NCI-H345 treated with DMSO at 0.1 percent for 48 hours (cell line): ENCODE measurements at regions not wholly inside any gene's neighbourhood (a gene's known extent, or its start where the extent isn't known, plus 50 kb on each side); places are given as distances from the start of the nearest gene placed in this dataset.

Experiments
- DNase-seq: peaks from one replicate; lab custom pipeline; 2025; ENCODE audit not compliant: unreplicated experiment; lab: John Stamatoyannopoulos, UW

GRCh38 chr5:167652690-167653089 lies 638.8 kb upstream of the WWC1 start:
- no peak for DNase-seq

DNA sequence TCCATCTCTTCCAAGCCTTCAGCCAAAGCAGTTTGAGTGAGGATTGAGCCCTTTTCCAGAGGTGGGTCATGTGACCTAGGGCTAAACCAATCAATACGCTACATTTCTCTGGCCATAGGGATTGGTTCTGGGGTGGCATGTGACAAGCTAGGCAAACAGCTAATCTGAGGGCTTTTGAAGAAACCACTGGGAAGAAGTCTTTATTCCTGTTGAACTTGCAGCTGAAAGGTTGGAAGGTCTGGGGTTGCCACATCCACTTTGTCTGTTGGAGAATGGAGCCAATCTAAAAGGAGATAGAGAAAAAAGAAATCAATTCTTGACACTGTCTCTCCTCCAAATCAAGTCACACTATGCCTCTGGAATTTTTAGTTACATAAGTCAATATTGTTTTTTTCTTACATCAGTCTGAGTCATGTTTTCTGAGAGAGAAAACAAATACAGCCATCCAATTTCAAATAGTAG lies 637.8 kb upstream of the WWC1 start:
- DNase-seq: no peak

- DNase-seq: no peak
Observed at GRCh38 chr5:167657016-167657415, 634.4 kb upstream of the WWC1 start.

DNA sequence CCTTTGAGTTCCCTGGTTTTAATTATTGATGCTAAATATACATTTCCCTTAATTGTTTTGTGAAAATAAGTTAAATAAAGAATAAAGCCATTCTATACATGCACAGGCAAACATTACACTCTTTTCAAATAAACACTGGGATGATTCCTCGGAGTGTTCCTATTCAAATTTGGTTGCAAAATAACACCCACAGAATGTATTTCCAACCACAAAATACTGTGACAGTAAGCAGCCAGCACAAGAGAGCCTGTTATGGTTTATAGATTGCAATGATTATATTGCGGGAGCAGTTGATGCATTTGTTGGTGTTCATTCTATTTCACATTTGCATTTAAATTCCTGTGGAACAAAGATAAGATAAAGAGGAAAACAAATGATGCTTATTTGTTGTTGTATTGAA lies 632.6 kb upstream of the WWC1 start:
- no peak for DNase-seq

DNA sequence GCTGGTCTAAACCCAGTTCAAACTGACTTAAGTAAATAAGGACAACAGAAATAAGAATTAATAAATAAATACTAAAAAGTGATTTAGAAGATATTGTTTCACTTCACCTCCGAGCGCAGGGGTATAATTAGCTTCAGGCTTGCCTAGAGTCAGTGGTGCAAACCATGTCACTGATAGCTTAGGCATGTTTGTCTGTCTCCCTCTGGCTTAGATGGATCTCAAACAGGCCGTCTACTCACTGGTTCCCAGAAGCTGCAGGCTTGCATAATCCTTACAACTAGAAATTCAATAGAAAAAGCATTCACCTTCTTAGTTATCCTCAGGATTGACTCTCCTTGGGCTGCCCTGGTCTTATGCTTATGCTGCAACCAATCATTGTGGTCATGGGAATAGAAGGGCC lies 629.8 kb upstream of the WWC1 start:
- no peak for DNase-seq

GRCh38 chr5:167664222-167664804 lies 627.1 kb upstream of the WWC1 start:
- DNase-seq: no peak

DNA sequence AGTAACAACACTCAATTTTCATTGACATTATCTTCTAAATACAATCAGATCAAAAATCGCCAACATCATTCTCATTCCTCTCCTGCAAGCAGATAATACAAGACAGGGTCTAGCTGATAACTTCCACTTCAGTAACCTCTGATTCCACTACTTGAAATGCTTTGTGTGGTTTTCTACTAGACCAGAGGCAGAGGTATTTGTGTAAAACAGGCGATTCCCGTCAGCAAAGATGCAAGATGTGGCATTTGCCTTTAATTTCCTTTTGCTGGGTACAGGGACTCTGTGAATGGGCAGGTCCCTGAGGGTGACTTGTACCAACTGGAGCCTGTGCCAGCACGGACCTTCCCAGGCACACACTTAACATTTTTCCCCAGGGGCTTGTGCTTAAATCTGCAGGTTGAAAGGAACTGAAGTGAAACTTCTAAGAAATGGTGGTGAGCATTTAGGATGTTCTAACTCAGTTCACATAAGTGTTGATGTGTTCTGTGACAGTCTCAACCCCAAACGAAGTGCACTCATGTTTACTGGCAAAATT lies 625.5 kb upstream of the WWC1 start:
- DNase-seq: no peak

GRCh38 chr5:167671176-167671575 lies 620.3 kb upstream of the WWC1 start:
- DNase-seq: no peak

GRCh38 chr5:167673942-167674341 lies 617.5 kb upstream of the WWC1 start:
- no peak for DNase-seq

- no peak for DNase-seq
Observed at GRCh38 chr5:167678481-167678880, 613.0 kb upstream of the WWC1 start.

DNA sequence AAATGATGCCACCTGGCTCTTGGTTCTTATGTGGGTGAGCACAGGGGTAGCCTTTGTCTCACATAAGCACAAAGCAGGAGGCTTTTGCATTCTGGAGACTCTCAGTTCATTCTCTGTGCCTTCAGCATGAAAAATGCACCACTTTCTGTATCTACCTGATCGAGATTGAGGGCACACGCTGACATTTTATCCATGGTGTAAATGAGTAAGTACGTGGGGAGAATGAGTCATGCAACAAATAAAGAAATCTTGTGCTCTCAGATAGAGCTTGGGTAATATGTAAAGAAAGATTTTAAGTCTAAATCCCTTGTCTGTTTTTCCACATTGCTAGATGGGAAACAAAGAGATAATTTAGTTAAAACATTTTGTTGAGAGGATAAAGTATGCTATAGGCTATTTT lies 607.2 kb upstream of the WWC1 start:
- no peak for DNase-seq

- no peak for DNase-seq
Observed at GRCh38 chr5:167688341-167689130, 602.9 kb upstream of the WWC1 start.

GRCh38 chr5:167694325-167695147 lies 596.9 kb upstream of the WWC1 start:
- no peak for DNase-seq

- no peak for DNase-seq
Observed at GRCh38 chr5:167696558-167697314, 594.7 kb upstream of the WWC1 start.

DNA sequence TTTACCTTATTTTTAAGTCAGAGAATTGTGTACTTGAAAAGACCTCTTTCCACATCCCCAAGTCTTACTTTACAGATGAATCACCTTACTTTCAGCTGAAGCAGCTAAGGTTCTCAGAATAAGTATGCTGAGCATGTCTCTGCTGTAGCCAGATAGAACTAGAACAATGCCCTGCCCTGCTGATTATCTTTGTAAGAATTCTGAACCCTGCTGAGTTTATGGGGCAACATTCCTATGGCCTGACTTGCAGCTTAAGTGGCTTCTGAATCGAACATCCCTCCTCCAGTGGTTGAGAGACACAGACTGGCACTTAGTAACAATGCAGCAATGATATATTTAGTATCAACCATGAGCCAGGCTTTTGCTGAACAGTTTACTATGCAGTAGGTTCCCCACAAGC lies 592.0 kb upstream of the WWC1 start:
- no peak for DNase-seq

DNA sequence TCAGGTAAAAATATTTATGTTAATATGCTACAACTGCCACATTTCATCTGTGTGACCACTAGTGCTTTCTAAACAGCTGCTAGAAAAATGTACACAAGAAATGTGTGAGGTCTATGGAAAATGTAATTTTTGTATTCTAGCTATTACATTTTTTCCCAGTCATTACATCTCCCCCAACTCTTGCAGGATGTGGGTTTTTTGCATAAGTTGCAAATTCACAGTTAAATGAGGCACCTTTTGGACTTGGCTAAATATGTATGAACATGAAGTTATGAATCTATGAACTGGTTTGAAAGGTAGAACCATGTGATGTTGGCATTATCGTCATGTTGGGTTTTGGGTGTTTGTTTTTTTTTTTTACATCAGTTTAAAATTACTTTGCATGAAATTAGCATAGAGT lies 590.4 kb upstream of the WWC1 start:
- DNase-seq: no peak

GRCh38 chr5:167702014-167702413 lies 589.4 kb upstream of the WWC1 start:
- DNase-seq: no peak

DNA sequence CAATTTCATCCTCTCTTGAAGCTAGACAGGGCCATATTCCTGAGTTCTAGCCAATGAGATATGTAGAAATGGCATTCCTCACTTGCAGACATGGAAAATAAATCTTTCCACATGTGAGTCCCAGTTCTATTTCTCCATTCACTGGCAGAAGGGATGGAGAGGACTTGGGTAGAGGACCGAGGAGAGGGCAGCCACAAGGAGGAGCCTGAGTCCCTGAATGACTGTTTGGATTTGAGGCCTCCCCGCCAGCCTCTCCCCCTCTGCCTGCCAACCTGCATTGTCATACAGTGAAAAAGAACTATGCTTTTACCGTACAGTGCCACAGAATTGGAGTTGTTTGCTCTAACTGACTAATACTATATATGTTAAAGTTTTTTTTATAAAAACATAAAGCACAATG lies 583.0 kb upstream of the WWC1 start:
- DNase-seq: no peak

DNA sequence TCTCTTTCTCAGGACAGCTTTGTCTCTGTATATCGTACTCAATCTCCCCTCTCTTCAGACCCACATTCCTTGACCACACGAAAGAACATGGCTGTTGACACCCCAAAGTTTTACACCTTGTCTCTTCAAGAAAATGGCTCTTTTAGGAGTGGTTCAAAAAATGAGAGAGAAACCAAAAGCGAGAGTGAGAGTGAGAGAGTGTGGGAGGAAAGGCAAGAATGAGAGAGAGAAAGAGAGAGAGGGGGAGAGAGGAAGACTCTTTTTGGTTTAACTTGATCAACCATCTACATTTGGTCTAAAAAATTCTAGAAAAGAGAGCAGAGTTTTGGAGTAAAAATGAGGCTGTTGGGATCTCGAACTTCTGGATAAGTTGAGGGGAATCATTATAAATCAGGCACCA lies 581.8 kb upstream of the WWC1 start:
- DNase-seq: no peak

DNA sequence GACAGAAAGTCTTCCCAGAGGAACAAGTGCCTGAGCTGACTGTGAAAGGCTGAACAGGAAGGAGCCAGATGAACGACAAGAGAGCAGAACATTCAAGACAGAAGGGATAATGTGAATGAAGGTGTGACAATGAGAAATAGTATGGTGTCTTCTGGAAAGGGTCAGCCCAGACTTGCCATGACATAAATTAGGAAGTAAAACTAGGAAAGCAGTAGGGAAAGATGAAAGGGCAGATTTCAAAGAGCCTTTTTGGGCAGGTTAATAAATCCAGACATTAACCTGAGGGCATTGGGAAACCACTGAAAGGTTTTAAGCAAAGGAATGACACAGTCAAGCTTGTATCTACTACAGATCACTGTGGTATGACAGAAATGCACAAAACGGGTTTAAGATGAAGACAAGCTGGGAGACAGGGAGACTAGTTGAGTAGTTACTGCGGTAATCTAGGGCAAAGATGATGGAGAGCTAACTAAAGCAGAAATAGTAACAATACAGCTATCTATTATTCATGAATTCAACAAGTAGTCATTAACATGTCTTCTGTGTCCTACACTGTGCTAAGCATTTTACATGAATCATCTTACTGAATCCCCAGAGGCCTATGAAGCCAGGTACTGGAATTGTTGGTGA lies 580.9 kb upstream of the WWC1 start:
- DNase-seq: no peak
